ENCODE measurements at regions not wholly inside any gene's neighbourhood (a gene's known extent, or its start where the extent isn't known, plus 50 kb on each side); places are given as distances from the start of the nearest gene placed in this dataset.

DNA sequence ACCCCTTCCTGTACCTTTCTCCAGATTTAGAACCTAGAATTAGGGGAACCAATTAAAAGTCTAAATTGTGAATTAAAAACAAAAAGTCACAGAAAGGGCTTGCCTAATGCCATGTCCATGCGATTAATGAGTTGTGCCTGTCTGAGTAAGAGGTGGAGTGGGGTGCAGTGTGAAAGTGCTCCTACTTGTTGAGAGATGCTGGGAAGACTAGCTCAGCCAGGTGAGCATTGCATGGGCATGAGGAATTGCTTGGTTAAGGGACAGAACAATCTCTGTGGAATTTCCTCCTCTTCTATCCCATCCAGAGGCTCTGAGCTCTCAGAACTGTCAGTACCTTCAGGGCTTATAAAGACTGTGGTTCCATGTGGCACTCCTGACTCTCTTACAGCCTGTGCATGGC lies 159.0 kb upstream of the UBL3 start:
- TF ChIP-seq, protein P1, sequence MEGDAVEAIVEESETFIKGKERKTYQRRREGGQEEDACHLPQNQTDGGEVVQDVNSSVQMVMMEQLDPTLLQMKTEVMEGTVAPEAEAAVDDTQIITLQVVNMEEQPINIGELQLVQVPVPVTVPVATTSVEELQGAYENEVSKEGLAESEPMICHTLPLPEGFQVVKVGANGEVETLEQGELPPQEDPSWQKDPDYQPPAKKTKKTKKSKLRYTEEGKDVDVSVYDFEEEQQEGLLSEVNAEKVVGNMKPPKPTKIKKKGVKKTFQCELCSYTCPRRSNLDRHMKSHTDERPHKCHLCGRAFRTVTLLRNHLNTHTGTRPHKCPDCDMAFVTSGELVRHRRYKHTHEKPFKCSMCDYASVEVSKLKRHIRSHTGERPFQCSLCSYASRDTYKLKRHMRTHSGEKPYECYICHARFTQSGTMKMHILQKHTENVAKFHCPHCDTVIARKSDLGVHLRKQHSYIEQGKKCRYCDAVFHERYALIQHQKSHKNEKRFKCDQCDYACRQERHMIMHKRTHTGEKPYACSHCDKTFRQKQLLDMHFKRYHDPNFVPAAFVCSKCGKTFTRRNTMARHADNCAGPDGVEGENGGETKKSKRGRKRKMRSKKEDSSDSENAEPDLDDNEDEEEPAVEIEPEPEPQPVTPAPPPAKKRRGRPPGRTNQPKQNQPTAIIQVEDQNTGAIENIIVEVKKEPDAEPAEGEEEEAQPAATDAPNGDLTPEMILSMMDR (conservative IDR thresholded peaks at IDR 0.05; ENCODE audit: low read length), result no peak
- no peak for TF ChIP-seq EZH2phosphoT487 (IDR thresholded peaks at IDR 0.05; ENCODE audit: borderline replicate concordance, low read depth, low read length)

Measured in OCI-LY7 (cell line).